Panc1 (cell line): ENCODE measurements at regions not wholly inside any gene's neighbourhood (a gene's known extent, or its start where the extent isn't known, plus 50 kb on each side); places are given as distances from the start of the nearest gene placed in this dataset.

Experiments used
- ATAC-seq: fragments of 200-7000 bp; cut with Tn5 transposase; 2 replicates; pipeline ENCODE4 v1.9.1; 2020; ENCODE audit warnings: mild to moderate bottlenecking, moderate library complexity
- BruUV-seq: library from RNA; stranded (reverse); fragments of 400-500 nt; replicated peaks from 2 replicates; lab custom pipeline; 2021; lab: Mats Ljungman, UMichigan
- CTCF ChIA-PET: fragments of 300-600 bp; sonication (Branson Sonifier 250); formaldehyde crosslinking; loops from one replicate; lab custom pipeline; 2022; ENCODE audit warnings: antibody characterized with exemption; lab: Charles Lee
- POLR2A ChIA-PET: fragments of 300-600 bp; sonication (Branson Sonifier 250); formaldehyde crosslinking; loops from one replicate; lab custom pipeline; 2022; ENCODE audit warnings: antibody characterized with exemption; lab: Charles Lee
- DNase-seq: peaks from one replicate; pipeline ENCODE4 v3.0.0-alpha.2; 2010; ENCODE audit warnings: low read depth, low spot score
- H3K27ac ChIP-seq: 2 replicates; pipeline ENCODE4 v1.5.1; 2011; ENCODE audit warnings: mild to moderate bottlenecking, low read length, inconsistent platforms
- H3K27me3 ChIP-seq: fragments of 200-500 bp; sonication (Bioruptor generic); 2 replicates; pipeline ENCODE4 v1.6.0; 2014; ENCODE audit warnings: low read length, inconsistent platforms; ENCODE audit not compliant: control insufficient read depth, insufficient read depth
- H3K36me3 ChIP-seq: fragments of 200-500 bp; sonication (Bioruptor generic); 2 replicates; pipeline ENCODE4 v1.5.1; 2014; ENCODE audit warnings: inconsistent platforms, mild to moderate bottlenecking, low read length, moderate library complexity; ENCODE audit not compliant: control insufficient read depth, insufficient read depth
- H3K4me1 ChIP-seq: 2 replicates; pipeline ENCODE4 v1.5.1; 2011; ENCODE audit warnings: inconsistent platforms, mild to moderate bottlenecking, low read length, moderate library complexity; ENCODE audit not compliant: control insufficient read depth, insufficient read depth
- H3K4me3 ChIP-seq, 2 experiments: 2 replicates each; pipeline ENCODE4 v1.5.1; 2011 to 2012; ENCODE audit warnings: low read depth in 2 of 2, low read length in 2 of 2, mild to moderate bottlenecking in 2 of 2, inconsistent platforms in 1 of 2, moderate library complexity in 1 of 2
- H3K9me3 ChIP-seq: fragments of 200-500 bp; sonication (Bioruptor generic); 2 replicates; pipeline ENCODE4 v1.5.1; 2014; ENCODE audit warnings: low read depth, mild to moderate bottlenecking, inconsistent platforms, low read length, moderate library complexity; ENCODE audit not compliant: control insufficient read depth, insufficient read depth
- POLR2AphosphoS5 ChIP-seq: IDR thresholded peaks from 2 replicates; pipeline ENCODE4 v1.6.1; 2012; ENCODE audit warnings: mild to moderate bottlenecking, low read depth, low read length, moderate library complexity
- SIN3A ChIP-seq: IDR thresholded peaks from 2 replicates; pipeline ENCODE4 v1.6.1; 2012; ENCODE audit warnings: low read depth, mild to moderate bottlenecking, low read length, moderate library complexity, borderline replicate concordance; ENCODE audit not compliant: insufficient read depth
- TCF7L2 ChIP-seq: IDR thresholded peaks from 2 replicates; pipeline ENCODE4 v1.6.1; 2011; ENCODE audit warnings: mild to moderate bottlenecking, low read depth, low read length, inconsistent platforms
- in situ Hi-C: cut with HindIII; loops from 2 replicates; pipeline ENCODE4 v1.10.0; 2016; ENCODE audit warnings: low sequenced_read_pairs, low pct_unique_long_range_greater_than_20kb
- intact Hi-C: fragments of 100-400 bp; cut with micrococcal nuclease; formaldehyde crosslinking; loops from one replicate; pipeline ENCODE4 v1.10.0; 2022; ENCODE audit not compliant: unreplicated experiment
- TF ChIP-seq, protein P1 (sequence below): fragments of 450-650 bp; IDR thresholded peaks from 2 replicates; pipeline ENCODE4 v1.5.1; 2017; ENCODE audit warnings: mild to moderate bottlenecking
- TF ChIP-seq, protein P2 (sequence below), 2 experiments: IDR thresholded peaks; 2 replicates each; pipeline ENCODE4 v1.6.1; 2011 to 2012; ENCODE audit warnings: low read depth in 2 of 2, control low read depth in 1 of 2, low read length in 1 of 2, mild to moderate bottlenecking in 1 of 2, moderate library complexity in 1 of 2; ENCODE audit not compliant: insufficient read depth in 1 of 2

DNA sequence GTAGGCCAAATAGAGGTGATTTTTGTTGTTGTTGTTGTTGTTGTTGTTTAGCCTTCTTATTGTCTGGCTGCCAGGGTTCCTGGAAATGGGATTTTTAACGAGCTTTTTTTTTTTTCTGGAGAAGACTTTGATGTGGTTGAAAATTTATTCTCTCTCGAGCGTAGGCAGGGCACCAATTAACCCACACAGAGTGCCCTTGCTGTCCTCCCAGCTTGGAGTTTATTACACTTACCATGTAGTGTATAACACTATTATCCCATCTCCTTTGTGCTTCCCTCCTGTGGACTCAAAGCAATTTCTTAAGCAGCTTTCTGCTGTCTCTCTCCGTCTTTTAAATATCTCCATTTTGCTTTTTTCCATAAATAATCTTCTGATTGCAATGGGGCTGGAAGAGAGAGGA is 57.4 kb downstream of the OR2K2 start:
- DNase-seq (no peak), ATAC-seq (no peak)
- TF ChIP-seq TCF7L2 = no peak
- TF ChIP-seq, protein P1, sequence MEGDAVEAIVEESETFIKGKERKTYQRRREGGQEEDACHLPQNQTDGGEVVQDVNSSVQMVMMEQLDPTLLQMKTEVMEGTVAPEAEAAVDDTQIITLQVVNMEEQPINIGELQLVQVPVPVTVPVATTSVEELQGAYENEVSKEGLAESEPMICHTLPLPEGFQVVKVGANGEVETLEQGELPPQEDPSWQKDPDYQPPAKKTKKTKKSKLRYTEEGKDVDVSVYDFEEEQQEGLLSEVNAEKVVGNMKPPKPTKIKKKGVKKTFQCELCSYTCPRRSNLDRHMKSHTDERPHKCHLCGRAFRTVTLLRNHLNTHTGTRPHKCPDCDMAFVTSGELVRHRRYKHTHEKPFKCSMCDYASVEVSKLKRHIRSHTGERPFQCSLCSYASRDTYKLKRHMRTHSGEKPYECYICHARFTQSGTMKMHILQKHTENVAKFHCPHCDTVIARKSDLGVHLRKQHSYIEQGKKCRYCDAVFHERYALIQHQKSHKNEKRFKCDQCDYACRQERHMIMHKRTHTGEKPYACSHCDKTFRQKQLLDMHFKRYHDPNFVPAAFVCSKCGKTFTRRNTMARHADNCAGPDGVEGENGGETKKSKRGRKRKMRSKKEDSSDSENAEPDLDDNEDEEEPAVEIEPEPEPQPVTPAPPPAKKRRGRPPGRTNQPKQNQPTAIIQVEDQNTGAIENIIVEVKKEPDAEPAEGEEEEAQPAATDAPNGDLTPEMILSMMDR = no peak
- no peak for TF ChIP-seq POLR2AphosphoS5
- TF ChIP-seq, protein P2, sequence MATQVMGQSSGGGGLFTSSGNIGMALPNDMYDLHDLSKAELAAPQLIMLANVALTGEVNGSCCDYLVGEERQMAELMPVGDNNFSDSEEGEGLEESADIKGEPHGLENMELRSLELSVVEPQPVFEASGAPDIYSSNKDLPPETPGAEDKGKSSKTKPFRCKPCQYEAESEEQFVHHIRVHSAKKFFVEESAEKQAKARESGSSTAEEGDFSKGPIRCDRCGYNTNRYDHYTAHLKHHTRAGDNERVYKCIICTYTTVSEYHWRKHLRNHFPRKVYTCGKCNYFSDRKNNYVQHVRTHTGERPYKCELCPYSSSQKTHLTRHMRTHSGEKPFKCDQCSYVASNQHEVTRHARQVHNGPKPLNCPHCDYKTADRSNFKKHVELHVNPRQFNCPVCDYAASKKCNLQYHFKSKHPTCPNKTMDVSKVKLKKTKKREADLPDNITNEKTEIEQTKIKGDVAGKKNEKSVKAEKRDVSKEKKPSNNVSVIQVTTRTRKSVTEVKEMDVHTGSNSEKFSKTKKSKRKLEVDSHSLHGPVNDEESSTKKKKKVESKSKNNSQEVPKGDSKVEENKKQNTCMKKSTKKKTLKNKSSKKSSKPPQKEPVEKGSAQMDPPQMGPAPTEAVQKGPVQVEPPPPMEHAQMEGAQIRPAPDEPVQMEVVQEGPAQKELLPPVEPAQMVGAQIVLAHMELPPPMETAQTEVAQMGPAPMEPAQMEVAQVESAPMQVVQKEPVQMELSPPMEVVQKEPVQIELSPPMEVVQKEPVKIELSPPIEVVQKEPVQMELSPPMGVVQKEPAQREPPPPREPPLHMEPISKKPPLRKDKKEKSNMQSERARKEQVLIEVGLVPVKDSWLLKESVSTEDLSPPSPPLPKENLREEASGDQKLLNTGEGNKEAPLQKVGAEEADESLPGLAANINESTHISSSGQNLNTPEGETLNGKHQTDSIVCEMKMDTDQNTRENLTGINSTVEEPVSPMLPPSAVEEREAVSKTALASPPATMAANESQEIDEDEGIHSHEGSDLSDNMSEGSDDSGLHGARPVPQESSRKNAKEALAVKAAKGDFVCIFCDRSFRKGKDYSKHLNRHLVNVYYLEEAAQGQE (IDR thresholded peaks at IDR 0.05; ENCODE audit: insufficient read depth in 1 of 2, low read depth in 2 of 2, low read length in 1 of 2) = no peak
- TF ChIP-seq SIN3A = no peak
- Histone ChIP-seq H3K4me3 (no peak overlapping the region), H3K9me3 (no peaks in the 10 kb centered on the region), H3K27me3 (no peaks in the 10 kb centered on the region), H3K36me3 (no peaks in the 10 kb centered on the region), H3K4me1 (no peaks in the 10 kb centered on the region), H3K27ac (no peak overlapping the region)
- CTCF ChIA-PET = no interaction called here
- intact Hi-C loops (no loop called here), in situ Hi-C loops (no loop called here)
- BruUV-seq = no TSS peak
- POLR2A ChIA-PET = no interaction called here

DNA sequence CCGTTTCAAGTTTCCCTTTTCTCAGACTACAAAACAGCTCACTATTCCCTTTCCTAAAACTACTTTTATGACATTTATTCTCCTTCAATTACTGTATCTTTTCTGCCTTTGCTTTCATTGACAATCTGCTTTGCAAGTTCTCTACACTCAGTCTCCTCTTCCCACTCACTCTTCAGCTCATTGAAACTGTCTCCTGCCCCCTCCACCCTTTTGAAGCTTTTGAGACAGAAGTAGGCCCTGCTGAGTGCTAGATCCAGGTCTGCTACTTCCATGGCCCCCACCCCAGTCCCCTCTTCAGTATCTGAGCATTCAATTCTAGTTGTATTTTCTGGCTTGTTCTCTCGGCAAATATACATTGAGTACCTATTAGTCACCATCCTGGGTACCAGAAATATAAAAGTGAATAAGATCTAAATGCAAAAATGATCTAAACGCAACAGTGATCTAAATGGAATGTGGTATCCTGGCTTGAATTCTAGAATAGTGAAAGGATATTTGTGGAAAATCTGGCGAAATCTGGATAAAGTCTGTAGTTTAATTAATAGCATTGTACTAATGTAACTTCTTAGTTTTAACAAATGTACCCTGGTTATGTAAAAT is 58.4 kb downstream of the OR2K2 start:
- DNase-seq (no peak), ATAC-seq (no peak)
- TF ChIP-seq POLR2AphosphoS5 (no peak), SIN3A (no peak), TCF7L2 (no peak)
- TF ChIP-seq, protein P2 (IDR thresholded peaks at IDR 0.05; ENCODE audit: insufficient read depth in 1 of 2, low read depth in 2 of 2, low read length in 1 of 2) = no peak
- TF ChIP-seq, protein P1 = no peak
- H3K27me3 ChIP-seq = no peaks in the 10 kb centered on the region
- POLR2A ChIA-PET = no interaction called here
- no peaks in the 10 kb centered on the region for H3K9me3 ChIP-seq
- intact Hi-C loops (no loop called here), in situ Hi-C loops (no loop called here)
- H3K4me3 ChIP-seq = no peak overlapping the region
- CTCF ChIA-PET = no interaction called here
- H3K27ac ChIP-seq = no peak overlapping the region
- no peaks in the 10 kb centered on the region for H3K36me3 ChIP-seq
- H3K4me1 ChIP-seq = no peaks in the 10 kb centered on the region
- no TSS peak for BruUV-seq
